ENCODE measurements at regions not wholly inside any gene's neighbourhood (a gene's known extent, or its start where the extent isn't known, plus 50 kb on each side); places are given as distances from the start of the nearest gene placed in this dataset.

DNA sequence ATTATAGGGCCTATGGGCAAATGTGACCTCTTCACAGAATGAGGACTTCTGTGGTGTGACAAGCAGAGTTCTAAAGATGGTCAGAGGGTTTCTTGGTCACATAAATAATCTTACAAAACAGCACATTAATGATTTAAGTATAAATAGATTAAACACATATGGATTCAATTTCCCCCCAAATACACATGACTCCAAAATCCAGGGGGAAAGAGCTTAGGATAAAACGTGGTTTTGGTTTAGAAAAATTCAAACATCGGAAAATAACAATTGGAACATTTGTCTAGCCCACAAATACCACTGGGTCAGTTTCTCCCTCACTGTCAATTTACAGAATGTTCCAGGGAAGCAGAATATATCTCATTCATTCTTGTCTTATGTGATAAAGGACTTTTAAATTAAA is 283.1 kb downstream of the COG6 start:
- Histone ChIP-seq H3K27ac (ENCODE audit: low read depth, low read length) (no peak overlapping the region), H3K4me3 (ENCODE audit: low read depth, low read length) (no peak overlapping the region), H3K27me3 (ENCODE audit: control insufficient read depth, insufficient read depth, low read length) (peaks cover 4% of the 10 kb centered on the region), H3K9me3 (ENCODE audit: control insufficient read depth, insufficient read depth, low read length) (no peaks in the 10 kb centered on the region)
- DNase-seq (ENCODE audit: low read depth, low spot score), result no peak
- ChIA-PET POLR2A (no interaction called here), CTCF (interaction anchor here (0.8 kb wide), 1 partner anchor 744 kb away, joined by 3 read pairs; no protein-coding TSS in a partner anchor)
- TF ChIP-seq, protein P1, sequence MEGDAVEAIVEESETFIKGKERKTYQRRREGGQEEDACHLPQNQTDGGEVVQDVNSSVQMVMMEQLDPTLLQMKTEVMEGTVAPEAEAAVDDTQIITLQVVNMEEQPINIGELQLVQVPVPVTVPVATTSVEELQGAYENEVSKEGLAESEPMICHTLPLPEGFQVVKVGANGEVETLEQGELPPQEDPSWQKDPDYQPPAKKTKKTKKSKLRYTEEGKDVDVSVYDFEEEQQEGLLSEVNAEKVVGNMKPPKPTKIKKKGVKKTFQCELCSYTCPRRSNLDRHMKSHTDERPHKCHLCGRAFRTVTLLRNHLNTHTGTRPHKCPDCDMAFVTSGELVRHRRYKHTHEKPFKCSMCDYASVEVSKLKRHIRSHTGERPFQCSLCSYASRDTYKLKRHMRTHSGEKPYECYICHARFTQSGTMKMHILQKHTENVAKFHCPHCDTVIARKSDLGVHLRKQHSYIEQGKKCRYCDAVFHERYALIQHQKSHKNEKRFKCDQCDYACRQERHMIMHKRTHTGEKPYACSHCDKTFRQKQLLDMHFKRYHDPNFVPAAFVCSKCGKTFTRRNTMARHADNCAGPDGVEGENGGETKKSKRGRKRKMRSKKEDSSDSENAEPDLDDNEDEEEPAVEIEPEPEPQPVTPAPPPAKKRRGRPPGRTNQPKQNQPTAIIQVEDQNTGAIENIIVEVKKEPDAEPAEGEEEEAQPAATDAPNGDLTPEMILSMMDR (IDR thresholded peaks at IDR 0.05; ENCODE audit: low read depth, low read length), result no peak

DNA sequence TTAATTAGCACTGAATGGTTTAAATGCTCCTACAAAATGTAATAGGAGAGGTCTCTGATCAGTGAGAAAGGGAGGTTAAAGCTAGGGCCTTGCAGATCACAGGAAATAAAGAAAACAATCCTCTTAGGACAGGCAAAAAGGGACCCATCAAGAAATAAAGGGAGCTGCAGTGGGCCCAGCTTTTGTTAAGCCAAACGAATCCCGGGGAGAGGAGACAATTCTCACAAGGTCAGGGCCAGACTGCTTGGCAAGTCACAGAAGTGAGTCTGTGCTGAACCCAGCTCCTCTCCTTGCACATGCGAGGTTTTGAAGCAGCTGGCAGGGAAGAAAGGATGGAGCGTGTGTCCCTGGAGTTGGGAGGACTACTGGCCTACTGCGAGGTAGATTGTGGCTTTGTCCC is 285.8 kb downstream of the COG6 start:
- no peak overlapping the region for H3K4me3 ChIP-seq (ENCODE audit: low read depth, low read length)
- H3K27me3 ChIP-seq (ENCODE audit: control insufficient read depth, insufficient read depth, low read length), result peaks cover 4% of the 10 kb centered on the region
- ChIA-PET CTCF (interaction anchor here (1.4 to 3.1 kb wide), 2 partner anchors 146 to 743 kb away, joined by 3 to 44 read pairs; no protein-coding TSS in a partner anchor), POLR2A (no interaction called here)
- DNase-seq (ENCODE audit: low read depth, low spot score), result no peak
- no peaks in the 10 kb centered on the region for H3K9me3 ChIP-seq (ENCODE audit: control insufficient read depth, insufficient read depth, low read length)
- TF ChIP-seq, protein P1 (IDR thresholded peaks at IDR 0.05; ENCODE audit: low read depth, low read length), result no peak
- no peak overlapping the region for H3K27ac ChIP-seq (ENCODE audit: low read depth, low read length)

DNA sequence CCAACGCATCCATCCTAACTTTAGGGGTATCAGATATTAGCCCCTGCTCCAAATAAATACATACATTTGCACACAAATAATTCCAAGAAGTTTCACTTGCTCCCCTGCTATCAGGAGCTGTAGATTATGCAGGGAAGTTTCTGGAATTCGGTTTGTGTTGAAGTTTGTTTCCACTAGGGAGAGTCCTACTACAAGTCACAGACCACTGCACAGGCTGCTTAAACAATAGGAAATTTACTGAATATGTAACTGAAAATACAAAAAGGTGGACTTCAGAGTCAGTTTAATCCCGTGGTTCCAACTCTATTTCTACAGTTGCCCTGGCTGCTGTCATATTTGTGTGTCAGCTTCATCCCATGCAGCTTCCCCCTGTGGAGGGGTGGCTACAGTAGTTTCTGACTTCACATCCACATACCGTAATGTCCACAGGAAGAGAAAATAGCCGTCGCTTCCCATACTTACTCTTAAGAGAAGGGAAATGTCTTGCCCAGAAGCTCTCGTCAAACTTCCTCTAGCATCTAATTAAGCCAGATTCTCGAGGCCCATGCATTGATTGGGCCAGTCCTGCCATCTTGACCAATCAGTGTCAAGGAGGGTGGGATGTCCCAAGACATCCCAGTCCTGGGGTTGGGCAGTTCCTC is 286.6 kb downstream of the COG6 start:
- H3K9me3 ChIP-seq (ENCODE audit: control insufficient read depth, insufficient read depth, low read length), result no peaks in the 10 kb centered on the region
- no peak overlapping the region for H3K27ac ChIP-seq (ENCODE audit: low read depth, low read length)
- no peak overlapping the region for H3K4me3 ChIP-seq (ENCODE audit: low read depth, low read length)
- TF ChIP-seq, protein P1 (IDR thresholded peaks at IDR 0.05; ENCODE audit: low read depth, low read length), result no peak
- DNase-seq (ENCODE audit: low read depth, low spot score), result no peak
- H3K27me3 ChIP-seq (ENCODE audit: control insufficient read depth, insufficient read depth, low read length), result peaks cover 4% of the 10 kb centered on the region
- CTCF ChIA-PET, result interaction anchor here (0.7 to 3.1 kb wide), 26 partner anchors 10 to 742 kb away, joined by 3 to 44 read pairs (median 4); no protein-coding TSS in a partner anchor
- POLR2A ChIA-PET, result no interaction called here

DNA sequence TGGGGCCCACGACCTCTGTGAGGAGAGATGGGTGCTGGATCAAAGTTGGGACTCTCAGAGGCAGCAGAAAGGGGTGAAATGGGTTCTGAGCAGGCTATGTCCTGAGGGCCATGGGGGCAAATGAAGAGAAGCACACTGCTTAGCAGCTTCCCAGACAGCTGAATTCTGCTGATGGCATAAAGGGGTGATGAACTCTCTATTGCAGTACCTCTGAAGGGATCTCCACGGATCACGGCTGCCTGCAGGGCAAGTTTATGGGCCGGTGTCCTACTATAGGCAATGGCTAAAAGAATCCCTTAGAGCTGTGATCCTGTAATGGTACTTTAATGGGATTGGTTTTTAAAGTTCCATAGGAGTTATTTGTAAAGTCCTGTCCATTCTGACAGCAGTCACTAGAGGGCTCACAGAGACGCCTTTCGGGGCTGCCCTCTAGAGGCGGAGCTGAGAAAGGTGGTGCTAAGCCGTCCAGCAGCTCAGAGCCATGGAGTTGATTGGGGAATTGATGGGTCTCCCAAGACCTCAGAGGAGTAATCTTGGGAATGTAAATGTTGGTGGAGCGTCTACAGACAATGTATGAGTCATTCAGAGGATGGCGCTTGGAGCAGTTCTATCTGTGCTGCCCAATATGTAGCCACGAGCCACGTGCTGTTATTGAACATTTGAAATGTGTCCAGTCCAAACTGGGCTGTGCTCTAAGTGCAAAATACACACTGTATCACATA is 287.3 kb downstream of the COG6 start:
- no peaks in the 10 kb centered on the region for H3K9me3 ChIP-seq (ENCODE audit: control insufficient read depth, insufficient read depth, low read length)
- peaks cover 4% of the 10 kb centered on the region for H3K27me3 ChIP-seq (ENCODE audit: control insufficient read depth, insufficient read depth, low read length)
- TF ChIP-seq, protein P1 (IDR thresholded peaks at IDR 0.05; ENCODE audit: low read depth, low read length), result peak; percentile 100
- H3K27ac ChIP-seq (ENCODE audit: low read depth, low read length), result no peak overlapping the region
- ChIA-PET POLR2A (no interaction called here), CTCF (interaction anchor here (0.5 to 3.1 kb wide), 35 partner anchors 9 to 742 kb away, joined by 3 to 44 read pairs (median 4); no protein-coding TSS in a partner anchor)
- H3K4me3 ChIP-seq (ENCODE audit: low read depth, low read length), result no peak overlapping the region
- peak; percentile 33 for DNase-seq (ENCODE audit: low read depth, low spot score)

DNA sequence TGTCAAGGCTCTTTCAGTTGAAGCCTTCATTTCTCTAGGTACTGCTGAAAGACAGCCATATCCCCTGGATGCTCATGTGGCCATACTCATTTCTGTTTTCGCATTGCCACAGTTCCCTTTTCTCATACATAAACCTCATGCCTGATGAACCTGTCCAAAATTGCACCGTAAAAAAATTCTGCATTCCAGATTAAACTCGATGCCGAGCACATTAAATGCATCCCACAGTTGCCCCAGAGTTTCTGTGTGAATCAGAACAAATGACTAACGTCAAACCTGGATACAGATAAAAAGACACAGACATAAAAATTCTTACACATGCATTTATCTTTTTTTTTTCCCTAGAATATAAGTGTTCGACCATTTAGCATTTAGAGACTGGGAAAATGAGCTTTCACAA is 288.2 kb downstream of the COG6 start:
- Histone ChIP-seq H3K9me3 (ENCODE audit: control insufficient read depth, insufficient read depth, low read length) (no peaks in the 10 kb centered on the region), H3K27me3 (ENCODE audit: control insufficient read depth, insufficient read depth, low read length) (peaks cover 4% of the 10 kb centered on the region), H3K27ac (ENCODE audit: low read depth, low read length) (no peak overlapping the region), H3K4me3 (ENCODE audit: low read depth, low read length) (no peak overlapping the region)
- TF ChIP-seq, protein P1 (IDR thresholded peaks at IDR 0.05; ENCODE audit: low read depth, low read length), result no peak
- ChIA-PET POLR2A (no interaction called here), CTCF (interaction anchor here (0.9 to 3.1 kb wide), 14 partner anchors 9 to 741 kb away, joined by 3 to 44 read pairs (median 4); no protein-coding TSS in a partner anchor)
- DNase-seq (ENCODE audit: low read depth, low spot score), result no peak

Measured in AG04450 (cell line).